Caco-2 (cell line): ENCODE measurements at regions not wholly inside any gene's neighbourhood (a gene's known extent, or its start where the extent isn't known, plus 50 kb on each side); places are given as distances from the start of the nearest gene placed in this dataset.

Experiments
- BruUV-seq: library from RNA; stranded (reverse); fragments of 400-500 nt; replicated peaks from 2 replicates; lab custom pipeline; 2021; lab: Mats Ljungman, UMichigan
- CTCF ChIA-PET: fragments of 300-600 bp; sonication (Branson Sonifier 250); formaldehyde crosslinking; loops from one replicate; lab custom pipeline; 2022; ENCODE audit warnings: antibody characterized with exemption; lab: Charles Lee
- POLR2A ChIA-PET: fragments of 300-600 bp; sonication (Branson Sonifier 250); formaldehyde crosslinking; loops from one replicate; lab custom pipeline; 2022; ENCODE audit warnings: antibody characterized with exemption; lab: Charles Lee
- DNase-seq, 2 experiments: peaks; one replicate each; pipeline versions ENCODE4 v3.0.0 to v3.0.0-alpha.2; 2020 to 2022
- H3K27me3 ChIP-seq: replicated peaks from 2 replicates; pipeline ENCODE4 v1.6.0; 2011; ENCODE audit warnings: low read length; ENCODE audit not compliant: control insufficient read depth, insufficient read depth
- H3K36me3 ChIP-seq: 2 replicates; pipeline ENCODE4 v1.5.1; 2011; ENCODE audit warnings: low read length; ENCODE audit not compliant: control insufficient read depth, insufficient read depth
- H3K4me1 ChIP-seq: fragments of 250-450 bp; sonication (Bioruptor Pico); 2 replicates; pipeline ENCODE4 v1.5.1; 2020; ENCODE audit warnings: mild to moderate bottlenecking
- H3K4me3 ChIP-seq: 2 replicates; pipeline ENCODE4 v1.5.1; 2011; ENCODE audit warnings: low read depth, mild to moderate bottlenecking, control low read depth, low read length
- H3K9me3 ChIP-seq: fragments of 250-450 bp; sonication (Bioruptor Pico); 2 replicates; pipeline ENCODE4 v1.5.1; 2020; ENCODE audit warnings: mild to moderate bottlenecking, moderate library complexity
- H3K27ac Mint-ChIP-seq: one replicate; pipeline ENCODE4 v1.8.0; 2022; ENCODE audit warnings: mixed read lengths; ENCODE audit not compliant: unreplicated experiment
- H3K27me3 Mint-ChIP-seq: one replicate; pipeline ENCODE4 v1.8.0; 2022; ENCODE audit warnings: mixed read lengths; ENCODE audit not compliant: insufficient read depth, unreplicated experiment
- H3K36me3 Mint-ChIP-seq: one replicate; pipeline ENCODE4 v1.8.0; 2022; ENCODE audit warnings: mild to moderate bottlenecking, mixed read lengths; ENCODE audit not compliant: insufficient read depth, unreplicated experiment
- H3K4me1 Mint-ChIP-seq: one replicate; pipeline ENCODE4 v1.8.0; 2022; ENCODE audit warnings: low read depth, mixed read lengths; ENCODE audit not compliant: unreplicated experiment
- H3K4me3 Mint-ChIP-seq: one replicate; pipeline ENCODE4 v1.8.0; 2022; ENCODE audit warnings: mild to moderate bottlenecking, moderate library complexity, mixed read lengths; ENCODE audit not compliant: unreplicated experiment
- H3K9me3 Mint-ChIP-seq: one replicate; pipeline ENCODE4 v1.8.0; 2022; ENCODE audit warnings: mixed read lengths; ENCODE audit not compliant: unreplicated experiment
- CTCF ChIP-seq, 2 experiments: fragments of 200-600 bp in 1 of 2; IDR thresholded peaks; 1 replicate in 1 of 2; 2 replicates in 1 of 2; pipeline versions ENCODE4 v1.5.1 to v1.8.0; 2011 to 2022; ENCODE audit warnings: antibody characterized with exemption in 1 of 2, control low read depth in 1 of 2, inconsistent platforms in 1 of 2, low read depth in 1 of 2, low read length in 1 of 2, mild to moderate bottlenecking in 1 of 2, moderate library complexity in 1 of 2; ENCODE audit not compliant: insufficient read depth in 1 of 2, severe bottlenecking in 1 of 2, unreplicated experiment in 1 of 2
- intact Hi-C: fragments of 100-400 bp; cut with micrococcal nuclease; formaldehyde crosslinking; loops from one replicate; pipeline ENCODE4 v1.10.0; 2022; ENCODE audit not compliant: unreplicated experiment

GRCh38 chr2:211187602-211188001 lies 631.2 kb downstream of the CPS1 start:
- Histone ChIP-seq H3K9me3 (no peaks in the 10 kb centered on the region), H3K36me3 (no peaks in the 10 kb centered on the region), H3K27me3 (no peaks in the 10 kb centered on the region), H3K4me3 (no peak overlapping the region), H3K4me1 (no peaks in the 10 kb centered on the region)
- DNase-seq = no peak
- intact Hi-C loops = no loop called here
- CTCF ChIA-PET = no interaction called here
- POLR2A ChIA-PET = no interaction called here
- no peak for TF ChIP-seq CTCF (IDR thresholded peaks at IDR 0.05; ENCODE audit: insufficient read depth in 1 of 2, low read depth in 1 of 2, low read length in 1 of 2, severe bottlenecking in 1 of 2, unreplicated experiment in 1 of 2)
- H3K4me3 Mint-ChIP-seq = no peak overlapping the region
- no peaks in the 10 kb centered on the region for H3K36me3 Mint-ChIP-seq
- no peaks in the 10 kb centered on the region for H3K27me3 Mint-ChIP-seq
- H3K27ac Mint-ChIP-seq = no peak overlapping the region
- H3K4me1 Mint-ChIP-seq = no peaks in the 10 kb centered on the region
- no peaks in the 10 kb centered on the region for H3K9me3 Mint-ChIP-seq
- no TSS peak for BruUV-seq

GRCh38 chr2:211203986-211204385 lies 647.6 kb downstream of the CPS1 start:
- no peaks in the 10 kb centered on the region for H3K36me3 Mint-ChIP-seq
- ChIA-PET CTCF (no interaction called here), POLR2A (no interaction called here)
- Histone ChIP-seq H3K4me1 (no peaks in the 10 kb centered on the region), H3K4me3 (no peak overlapping the region), H3K9me3 (no peaks in the 10 kb centered on the region), H3K27me3 (no peaks in the 10 kb centered on the region), H3K36me3 (no peaks in the 10 kb centered on the region)
- H3K27me3 Mint-ChIP-seq = peaks cover 3% of the 10 kb centered on the region
- peaks cover under 1% of the 10 kb centered on the region for H3K9me3 Mint-ChIP-seq
- H3K4me1 Mint-ChIP-seq = no peaks in the 10 kb centered on the region
- H3K27ac Mint-ChIP-seq = no peak overlapping the region
- DNase-seq = no peak
- BruUV-seq = no TSS peak
- no peak for TF ChIP-seq CTCF (IDR thresholded peaks at IDR 0.05; ENCODE audit: insufficient read depth in 1 of 2, low read depth in 1 of 2, low read length in 1 of 2, severe bottlenecking in 1 of 2, unreplicated experiment in 1 of 2)
- no peak overlapping the region for H3K4me3 Mint-ChIP-seq
- intact Hi-C loops = no loop called here

- Histone ChIP-seq H3K36me3 (no peaks in the 10 kb centered on the region), H3K27me3 (no peaks in the 10 kb centered on the region), H3K9me3 (no peaks in the 10 kb centered on the region), H3K4me3 (no peak overlapping the region), H3K4me1 (no peaks in the 10 kb centered on the region)
- BruUV-seq = no TSS peak
- no peaks in the 10 kb centered on the region for H3K9me3 Mint-ChIP-seq
- ChIA-PET POLR2A (no interaction called here), CTCF (no interaction called here)
- peaks cover 3% of the 10 kb centered on the region for H3K27me3 Mint-ChIP-seq
- DNase-seq = no peak
- intact Hi-C loops = no loop called here
- no peaks in the 10 kb centered on the region for H3K4me1 Mint-ChIP-seq
- H3K27ac Mint-ChIP-seq = no peak overlapping the region
- no peaks in the 10 kb centered on the region for H3K36me3 Mint-ChIP-seq
- no peak for TF ChIP-seq CTCF (IDR thresholded peaks at IDR 0.05; ENCODE audit: insufficient read depth in 1 of 2, low read depth in 1 of 2, low read length in 1 of 2, severe bottlenecking in 1 of 2, unreplicated experiment in 1 of 2)
- no peak overlapping the region for H3K4me3 Mint-ChIP-seq
These were observed 648.1 kb downstream of the CPS1 start for GRCh38 chr2:211204456-211204855.
